Stimulated activated CD4-positive, alpha-beta T cell treated with anti-CD3 and anti-CD28 coated beads, TNF-alpha, amount 100 ng/mL, for 1 hour (primary cell): ENCODE measurements at regions not wholly inside any gene's neighbourhood (a gene's known extent, or its start where the extent isn't known, plus 50 kb on each side); places are given as distances from the start of the nearest gene placed in this dataset.

Experiments
- DNase-seq, 3 donors: peaks; one replicate each; pipeline ENCODE4 v3.0.0-alpha.2; 2020; ENCODE audit warnings: low read depth in 3 of 3, low spot score in 1 of 3

DNA sequence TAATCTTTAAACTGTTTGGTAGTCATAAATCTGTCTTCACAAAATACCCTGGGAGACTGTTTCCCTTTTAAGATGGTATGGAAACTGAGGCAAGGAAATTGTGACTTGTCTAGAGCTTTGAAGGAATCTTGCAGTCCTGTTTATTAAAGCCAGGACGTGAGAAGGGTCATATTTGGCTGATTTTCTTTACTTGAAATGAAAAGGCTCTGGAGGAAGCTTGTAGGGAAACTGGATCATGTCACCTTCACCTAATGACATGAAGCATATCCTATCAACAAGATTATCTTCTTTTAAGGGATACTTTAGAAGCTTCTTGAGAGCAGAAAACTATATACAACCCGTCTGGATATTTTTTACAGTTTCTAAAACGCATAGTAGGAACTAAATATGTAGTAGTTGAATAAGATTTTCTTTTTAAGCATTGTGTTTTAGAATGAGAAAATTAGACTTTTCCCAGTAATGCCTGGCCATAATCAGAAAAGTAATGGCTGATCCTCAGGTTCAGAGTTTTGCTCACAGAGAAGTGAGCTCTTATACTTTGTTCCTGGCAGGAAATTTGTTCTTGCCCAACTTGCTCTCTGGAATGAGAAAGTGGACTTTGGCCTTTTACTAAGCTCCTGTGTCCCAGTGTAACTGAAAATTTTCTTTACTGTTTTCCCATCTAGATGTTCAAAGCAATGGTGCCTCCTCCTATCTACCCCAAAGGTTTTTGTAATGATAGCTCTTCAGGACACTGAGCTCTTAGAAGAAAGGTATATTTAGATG is 136.8 kb upstream of the AFF2 start:
- no peak for DNase-seq

DNA sequence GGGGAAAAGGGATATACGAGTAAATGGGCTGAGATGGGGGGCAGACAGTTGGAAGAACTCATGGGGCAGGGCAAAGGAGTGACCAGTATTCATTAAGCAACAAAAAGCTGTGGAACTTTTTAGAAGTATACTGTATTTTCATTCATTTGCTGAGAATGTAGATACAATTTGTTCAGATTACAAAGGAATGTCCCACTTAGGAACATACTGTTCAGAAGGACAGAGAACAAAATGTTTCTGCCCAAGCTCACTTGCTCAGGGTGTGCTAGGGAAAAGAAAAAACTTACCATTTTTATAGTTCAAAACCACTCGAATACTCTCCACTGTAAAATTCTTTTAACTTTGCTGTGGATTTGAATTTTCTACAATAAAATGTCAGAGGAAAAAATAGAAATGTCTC is 135.2 kb upstream of the AFF2 start:
- no peak for DNase-seq

DNA sequence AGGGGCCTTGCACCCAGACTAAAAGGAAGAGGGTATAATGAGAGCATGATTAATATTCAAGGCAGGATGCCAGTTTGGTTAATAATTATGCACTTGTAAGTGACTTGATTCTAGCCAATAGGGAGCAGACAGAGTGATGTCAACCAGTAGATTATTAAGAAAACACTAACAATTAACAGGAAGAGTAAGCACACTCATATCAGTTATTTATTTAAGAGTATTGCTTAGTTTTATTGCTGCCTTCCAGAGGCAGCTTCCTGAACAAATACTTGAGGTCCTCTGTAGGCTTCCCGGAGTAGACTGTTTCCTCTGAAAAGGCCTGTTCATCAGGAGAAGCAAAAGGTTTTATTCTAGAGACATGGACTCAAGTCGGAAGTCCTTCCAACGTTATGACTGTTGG is 129.1 kb upstream of the AFF2 start:
- DNase-seq: no peak

DNA sequence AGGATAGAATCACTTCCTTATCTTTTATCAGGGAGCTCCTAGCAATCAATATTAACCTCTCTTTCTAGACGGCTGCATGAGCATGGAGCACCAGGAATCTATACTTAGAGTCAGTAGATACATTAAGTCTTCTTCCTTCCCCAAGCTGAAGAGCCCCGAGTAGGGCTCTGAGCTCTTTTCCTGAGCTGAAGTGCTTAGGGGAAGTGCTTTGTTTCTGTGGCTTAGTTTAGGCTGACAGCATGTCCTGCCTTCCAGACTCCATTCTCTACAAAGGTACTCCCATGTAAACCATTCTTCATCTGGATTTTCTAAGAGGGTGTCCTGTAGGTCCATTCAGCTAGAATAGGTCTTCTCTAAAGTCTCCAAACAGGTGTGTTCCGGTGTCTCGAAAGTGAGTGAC is 127.5 kb upstream of the AFF2 start:
- no peak for DNase-seq

DNA sequence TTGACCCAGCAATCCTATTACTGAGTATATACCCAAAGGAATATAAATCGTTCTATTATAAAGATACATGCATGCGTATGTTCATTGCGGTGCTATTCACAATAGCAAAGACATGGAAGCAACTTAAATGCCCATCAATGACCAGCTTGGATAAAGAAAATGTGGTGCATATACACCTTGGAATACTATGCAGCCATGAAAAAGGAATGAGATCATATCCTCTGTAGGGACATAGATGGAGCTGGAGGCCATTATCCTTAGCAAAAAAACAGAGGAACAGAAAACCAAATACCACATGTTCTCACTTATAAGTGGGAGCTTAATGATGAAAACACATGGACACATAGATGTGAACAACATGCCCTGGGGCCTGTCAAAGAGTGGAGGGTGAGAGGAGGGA is 124.1 kb upstream of the AFF2 start:
- no peak for DNase-seq

DNA sequence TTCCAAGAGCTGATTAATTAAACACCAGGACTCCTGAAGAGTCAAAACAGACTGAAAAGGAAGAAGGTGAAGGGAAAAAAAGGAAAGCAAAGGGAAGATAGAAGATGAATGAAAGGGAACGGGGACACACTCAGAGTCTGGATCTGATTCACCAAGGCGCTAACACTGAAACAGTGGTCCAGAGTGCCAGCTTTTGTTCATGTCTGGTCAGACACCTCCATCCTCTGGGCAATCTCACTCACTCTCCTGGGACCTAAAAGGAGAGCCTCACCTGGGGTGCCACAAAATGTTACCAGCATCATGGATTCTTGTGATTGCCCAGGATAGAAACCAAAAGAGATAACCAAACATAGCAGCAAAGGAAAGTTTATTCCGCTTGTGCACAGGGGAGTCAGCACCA is 120.3 kb upstream of the AFF2 start:
- DNase-seq: no peak

DNA sequence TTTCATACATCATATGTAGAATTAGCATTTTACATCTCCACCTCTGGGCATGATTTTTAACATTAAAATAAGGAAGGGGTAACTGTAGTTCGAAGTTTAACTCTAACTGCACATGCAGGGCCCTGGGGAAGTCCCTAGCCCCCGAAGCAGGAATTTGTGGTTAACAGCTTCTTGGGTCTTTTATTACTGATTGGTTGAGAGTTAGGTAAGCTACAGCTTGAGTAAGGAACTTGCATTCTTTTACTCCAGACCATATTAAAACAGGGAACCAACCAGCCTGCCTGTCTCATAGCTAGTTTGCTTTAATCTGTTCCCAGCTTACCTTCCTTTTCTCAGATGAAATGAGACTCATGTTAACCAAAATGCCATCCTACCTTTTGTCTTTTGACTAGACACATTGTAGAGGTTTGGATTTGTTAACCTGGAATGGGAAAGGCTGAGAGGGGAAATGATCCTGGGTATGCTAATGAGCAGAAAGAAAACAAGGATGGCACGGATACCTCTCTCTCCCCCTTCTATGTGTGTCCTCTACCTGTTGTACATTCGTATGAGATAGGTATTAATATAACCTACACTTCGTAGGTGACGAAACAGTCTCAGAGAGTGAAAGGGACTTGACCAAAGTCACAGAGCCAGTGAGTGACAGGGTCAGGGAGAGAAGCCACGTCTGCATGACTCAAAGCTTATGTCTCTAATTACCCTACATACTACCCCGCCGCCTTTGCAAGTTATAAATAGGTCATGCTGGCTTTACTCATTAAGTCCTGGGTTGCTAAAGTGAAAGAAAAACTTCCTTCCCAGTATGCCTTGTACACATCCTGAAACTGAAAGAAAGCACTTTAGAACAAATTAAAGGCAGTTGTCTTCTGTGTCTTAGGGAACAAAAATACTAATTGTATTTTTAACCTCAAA is 119.5 kb upstream of the AFF2 start:
- no peak for DNase-seq

DNA sequence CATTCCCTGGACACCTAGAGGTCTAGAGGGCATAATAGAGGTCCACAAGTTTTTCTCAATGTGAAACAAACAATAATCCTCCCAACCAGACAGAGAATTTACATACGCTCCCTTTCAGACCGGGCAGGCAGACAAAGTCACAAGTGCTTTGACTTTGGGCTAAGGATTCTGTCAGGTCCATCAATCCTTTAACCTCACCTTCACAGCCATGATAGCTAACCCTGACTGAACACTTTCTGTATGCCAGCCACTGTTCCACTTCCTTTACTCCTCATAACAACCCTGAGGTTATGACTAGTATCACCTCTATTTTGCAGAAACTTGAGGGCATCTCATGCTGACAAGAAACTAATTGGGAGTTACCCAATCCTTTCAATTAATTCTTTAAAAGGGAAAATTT is 118.8 kb upstream of the AFF2 start:
- DNase-seq: no peak

DNA sequence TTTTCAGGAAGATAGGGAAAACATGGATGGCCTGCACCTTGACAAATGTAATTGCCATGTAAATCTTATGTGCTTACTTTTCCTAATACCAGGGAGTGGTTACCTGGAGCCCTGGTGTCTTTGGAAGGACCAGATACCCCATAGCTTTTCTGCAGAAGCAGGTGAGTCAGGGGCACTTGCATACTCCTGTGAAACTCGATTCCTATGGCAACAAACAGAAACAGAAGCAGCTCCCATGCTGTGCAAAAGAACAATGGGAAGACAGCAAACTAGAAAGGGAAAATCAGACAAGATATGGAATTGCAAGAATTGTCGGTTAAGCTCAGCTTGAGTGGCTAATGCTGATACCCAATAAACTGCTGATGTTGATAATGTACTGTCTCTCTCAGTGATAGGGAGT is 117.4 kb upstream of the AFF2 start:
- DNase-seq: no peak

DNA sequence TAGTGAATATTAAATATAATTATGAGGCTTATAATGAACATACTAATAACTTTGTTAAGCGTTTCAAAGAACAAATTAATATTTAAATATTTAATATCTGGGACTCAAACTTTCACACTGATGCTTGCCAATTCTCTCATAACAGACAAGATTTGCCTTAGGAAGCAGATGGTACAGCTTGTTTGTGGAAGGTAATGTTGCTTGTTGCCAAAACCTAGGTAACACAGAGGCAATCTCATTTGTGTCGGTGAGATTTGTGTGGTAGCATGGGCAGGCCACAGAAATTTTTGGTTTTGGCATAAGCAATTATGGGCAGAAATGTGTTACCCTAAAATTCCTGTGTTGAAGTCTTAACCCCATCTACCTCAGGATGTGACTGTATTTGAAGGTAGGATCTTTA is 114.9 kb upstream of the AFF2 start:
- no peak for DNase-seq

DNA sequence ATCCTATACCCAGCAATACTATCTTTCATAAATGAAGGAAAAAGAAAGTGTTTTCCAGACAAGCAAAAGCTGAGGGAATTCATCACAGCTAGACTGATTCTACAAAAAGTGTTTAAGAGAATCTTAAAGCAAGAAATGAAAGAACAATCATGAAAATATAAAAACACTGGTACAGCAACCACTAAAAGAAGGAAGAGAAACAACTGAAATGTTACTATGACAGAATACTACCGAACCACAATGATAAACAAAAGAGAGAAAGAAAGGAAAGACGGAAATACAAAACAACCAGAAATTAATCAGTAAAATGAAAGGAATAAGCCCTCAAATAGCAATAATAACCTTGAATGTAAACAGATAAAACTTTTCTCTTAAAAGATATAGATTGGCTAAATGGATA is 110.8 kb upstream of the AFF2 start:
- DNase-seq: no peak

DNA sequence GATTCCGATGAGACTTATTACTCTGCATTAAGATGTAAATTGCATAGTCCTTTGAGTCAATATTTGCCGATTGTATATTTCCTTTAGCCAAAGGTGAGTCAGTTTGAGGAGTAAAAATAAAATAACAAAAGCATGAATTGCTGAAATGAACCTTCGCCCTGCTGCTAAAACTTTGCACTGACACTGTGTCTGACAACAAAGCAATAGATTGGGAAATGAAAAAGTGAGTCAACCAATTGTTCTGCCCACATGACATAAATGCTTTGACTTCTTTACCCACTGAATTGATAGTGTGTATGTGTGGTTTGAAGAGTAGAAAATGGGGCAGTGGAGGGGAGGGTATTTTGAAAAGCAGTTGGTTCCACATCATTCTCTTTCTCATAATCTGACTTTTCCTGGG is 88.4 kb upstream of the AFF2 start:
- DNase-seq: no peak

DNA sequence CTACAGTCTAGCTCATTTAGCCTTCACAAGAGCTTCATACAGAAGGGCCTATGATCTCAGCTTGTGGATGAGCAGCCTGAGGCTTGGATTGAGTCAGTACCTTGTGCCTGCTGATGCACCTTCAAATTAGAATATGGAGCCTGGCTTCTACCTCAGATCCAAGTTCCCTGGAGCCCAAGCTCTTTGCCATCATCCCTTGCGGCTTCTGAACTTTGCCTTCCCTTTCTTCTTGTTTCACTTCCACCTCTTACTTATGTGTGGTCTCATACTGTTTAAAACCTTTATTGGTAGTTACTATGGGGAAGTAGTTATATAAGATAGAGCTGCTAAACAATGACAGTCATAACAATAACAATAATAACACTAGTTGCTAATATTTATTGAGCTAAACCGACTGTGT is 84.3 kb upstream of the AFF2 start:
- no peak for DNase-seq

DNA sequence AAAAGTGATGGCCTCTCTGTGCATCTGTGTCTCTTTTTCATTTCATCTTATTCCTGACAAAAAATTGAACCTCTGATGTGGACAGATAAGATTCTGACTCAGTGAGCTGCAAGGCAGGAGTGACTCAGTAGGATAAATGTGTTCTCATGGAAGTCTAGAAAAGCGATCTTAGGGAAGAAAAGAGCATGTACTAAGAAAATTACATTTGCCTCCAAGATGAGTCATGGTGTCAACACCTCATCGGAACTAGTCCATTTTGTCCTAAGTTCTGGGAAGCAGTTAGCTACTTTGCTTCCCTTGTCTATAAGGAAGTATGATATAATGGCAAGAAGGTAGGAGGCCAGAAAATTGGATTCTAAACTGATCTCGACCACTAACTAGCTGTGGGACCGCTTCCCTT is 83.5 kb upstream of the AFF2 start:
- DNase-seq: no peak

DNA sequence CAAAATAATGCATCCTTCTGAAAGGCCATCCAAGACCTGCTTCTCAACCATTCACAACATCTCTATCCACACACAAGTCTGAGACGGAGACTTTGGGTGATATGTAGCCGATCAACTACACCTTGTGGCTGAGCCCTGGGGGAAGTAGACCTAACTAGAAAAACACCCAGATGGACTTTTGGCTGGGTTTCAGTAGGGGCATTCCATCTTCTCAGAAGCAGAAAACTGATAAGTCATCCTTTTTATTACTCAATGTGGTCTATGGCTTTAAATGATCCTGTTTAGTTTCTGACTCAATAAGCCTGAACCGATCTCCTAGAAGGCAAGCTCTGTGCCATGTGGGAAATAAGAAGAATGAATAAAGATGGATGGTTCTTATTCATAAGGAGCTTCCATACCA is 82.5 kb upstream of the AFF2 start:
- DNase-seq: no peak

DNA sequence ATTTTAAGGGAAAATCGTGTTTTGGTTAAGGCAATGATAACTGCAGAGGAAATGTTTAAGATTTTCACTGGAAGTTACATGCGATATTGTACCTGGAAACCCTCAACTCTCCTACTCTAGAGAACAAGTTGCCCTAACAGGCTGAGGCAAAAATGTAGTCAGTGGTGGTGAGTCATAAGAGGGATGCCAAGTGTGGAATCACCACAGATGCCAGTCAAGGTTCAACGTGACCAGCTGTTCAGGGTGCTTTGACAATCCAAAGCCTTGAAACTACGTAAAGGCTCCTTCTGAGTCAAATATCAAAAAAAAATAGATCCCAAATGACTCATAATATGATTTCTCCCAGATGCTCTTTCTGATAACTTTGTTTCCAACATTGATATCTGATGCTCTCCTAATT is 77.9 kb upstream of the AFF2 start:
- DNase-seq: no peak

DNA sequence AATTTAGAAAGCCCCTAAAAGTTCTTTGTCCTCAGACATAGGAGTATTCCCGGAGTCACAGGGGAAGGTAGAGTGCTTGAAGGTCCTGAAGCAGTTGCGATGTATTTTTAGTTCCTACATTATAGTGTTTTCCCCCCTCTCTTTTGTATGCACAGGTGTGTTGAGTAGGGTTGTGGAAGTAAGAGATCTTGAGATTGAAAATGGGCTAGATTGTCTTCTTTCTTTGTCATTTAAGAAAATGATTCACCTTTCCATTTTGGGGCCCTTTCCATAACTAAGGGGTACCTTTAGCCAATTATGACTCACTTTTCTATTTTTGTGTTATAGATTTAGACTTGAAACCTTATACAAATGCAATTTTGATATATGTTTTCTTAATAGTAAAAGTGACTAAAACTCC is 75.8 kb upstream of the AFF2 start:
- DNase-seq: no peak

DNA sequence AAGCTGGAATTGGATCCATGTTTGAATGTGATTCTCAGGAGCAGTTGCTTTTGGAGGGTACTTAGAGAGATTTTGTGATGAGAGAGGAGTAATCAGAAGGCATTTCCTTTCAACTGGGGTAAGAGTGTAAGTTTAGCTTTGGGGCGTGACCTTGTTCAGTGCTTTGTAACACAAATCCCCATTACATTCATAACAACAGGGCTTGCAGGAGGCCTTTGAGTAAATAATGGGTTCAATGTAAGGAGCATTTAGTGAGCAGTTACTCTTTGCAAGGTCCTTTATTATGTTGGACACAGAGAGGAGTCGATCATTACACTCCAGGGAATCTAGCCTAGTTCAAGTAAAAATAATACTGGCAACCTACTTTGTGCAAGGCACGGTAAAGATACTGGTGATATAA is 74.0 kb upstream of the AFF2 start:
- no peak for DNase-seq

DNA sequence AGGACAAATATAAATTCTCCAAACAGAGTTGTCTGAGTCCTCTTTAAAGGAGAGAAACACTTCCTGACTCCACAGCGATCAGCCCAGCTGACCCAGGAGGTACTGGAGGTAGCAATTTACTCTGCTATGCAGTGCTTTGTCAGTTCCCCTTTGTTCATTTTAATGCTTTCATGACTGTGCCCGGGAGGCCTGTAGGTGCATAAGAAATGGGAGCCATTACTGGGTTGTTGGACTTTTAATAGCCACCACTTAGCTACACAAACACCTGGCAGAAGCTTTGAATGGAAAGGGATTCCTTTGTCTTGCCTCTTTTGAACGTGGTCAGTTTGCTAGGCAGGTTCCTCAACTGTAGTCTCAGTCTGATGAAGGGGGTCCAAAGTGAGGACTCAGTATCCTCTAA is 59.0 kb upstream of the AFF2 start:
- DNase-seq: no peak

DNA sequence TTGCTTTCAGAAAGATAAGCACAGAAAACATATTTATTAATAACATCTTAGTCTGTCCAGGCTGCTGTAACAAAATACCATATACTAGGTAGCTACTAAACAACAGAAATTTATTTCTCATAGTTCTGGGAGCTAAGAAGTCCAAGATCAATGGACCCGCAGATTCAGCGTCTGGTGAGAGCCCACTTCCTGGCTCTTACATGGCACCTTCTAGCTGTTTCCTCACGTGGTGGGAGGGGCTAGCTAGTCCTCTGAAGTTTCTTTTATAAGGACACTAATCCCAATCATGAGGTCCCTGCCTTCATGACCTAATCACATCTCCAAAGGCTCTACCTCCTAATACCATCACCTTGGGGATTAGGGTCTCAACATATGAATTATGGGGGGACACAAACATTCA is 57.2 kb upstream of the AFF2 start:
- DNase-seq: no peak

DNA sequence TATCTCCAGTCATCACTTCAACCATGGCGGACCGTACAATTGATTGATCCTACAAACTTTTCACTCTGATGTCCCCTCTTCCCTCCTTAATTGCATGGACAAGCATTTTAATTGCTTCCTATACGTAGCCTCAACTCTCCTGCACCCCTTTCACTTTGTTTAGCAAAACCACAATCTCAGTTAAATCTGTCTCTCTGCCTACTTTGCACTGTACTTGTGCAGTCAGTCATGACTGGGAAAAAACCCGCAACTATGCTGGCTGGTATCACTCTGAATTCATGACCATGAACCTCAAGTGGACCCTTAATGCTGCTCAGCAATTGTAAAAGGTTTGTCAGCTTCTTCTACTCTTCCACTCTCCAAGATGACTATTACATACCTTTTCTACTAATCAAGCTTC is 51.7 kb upstream of the AFF2 start:
- no peak for DNase-seq
